Left renal cortex interstitium (tissue), 4 donors: ENCODE measurements at regions not wholly inside any gene's neighbourhood (a gene's known extent, or its start where the extent isn't known, plus 50 kb on each side); places are given as distances from the start of the nearest gene placed in this dataset.

ENCODE experiments used
- DNase-seq, 4 donors: peaks; one replicate each; pipeline ENCODE4 v3.0.0-alpha.2; 2013; ENCODE audit warnings: low read depth in 4 of 4, low spot score in 2 of 4, missing footprints in 1 of 4

- DNase-seq: no peak
Measured at GRCh38 chr7:45992826-45993225, 71.8 kb upstream of the IGFBP3 start.

- no peak for DNase-seq
Measured at GRCh38 chr7:45990276-45990675, 69.2 kb upstream of the IGFBP3 start.

GRCh38 chr7:45988405-45989057 is 67.5 kb upstream of the IGFBP3 start:
- no peak for DNase-seq

- DNase-seq: no peak
Measured at GRCh38 chr7:45987521-45988290, 66.6 kb upstream of the IGFBP3 start.

- DNase-seq: no peak
Measured at GRCh38 chr7:45986355-45987298, 65.6 kb upstream of the IGFBP3 start.

GRCh38 chr7:45985902-45986301 is 64.8 kb upstream of the IGFBP3 start:
- DNase-seq: no peak

- DNase-seq: no peak
Measured at GRCh38 chr7:45984386-45985295, 63.6 kb upstream of the IGFBP3 start.

- no peak for DNase-seq
Measured at GRCh38 chr7:45983720-45984255, 62.7 kb upstream of the IGFBP3 start.

GRCh38 chr7:45982907-45983719 is 62.0 kb upstream of the IGFBP3 start:
- no peak for DNase-seq

- DNase-seq: no peak
Measured at GRCh38 chr7:45982132-45982531, 61.1 kb upstream of the IGFBP3 start.

GRCh38 chr7:45980973-45981372 is 59.9 kb upstream of the IGFBP3 start:
- no peak for DNase-seq

- DNase-seq: no peak
Measured at GRCh38 chr7:45980181-45980905, 59.3 kb upstream of the IGFBP3 start.

- no peak for DNase-seq
Measured at GRCh38 chr7:45979275-45980180, 58.5 kb upstream of the IGFBP3 start.

GRCh38 chr7:45978731-45979211 is 57.7 kb upstream of the IGFBP3 start:
- DNase-seq: no peak

- DNase-seq: peak in 3 of 4 donors; percentile 29 to 37 (median 34)
Measured at GRCh38 chr7:45978010-45978681, 57.1 kb upstream of the IGFBP3 start.

- no peak for DNase-seq
Measured at GRCh38 chr7:45977256-45977780, 56.2 kb upstream of the IGFBP3 start.
